GM23248 (cell line): ENCODE measurements at regions not wholly inside any gene's neighbourhood (a gene's known extent, or its start where the extent isn't known, plus 50 kb on each side); places are given as distances from the start of the nearest gene placed in this dataset.
A peak's percentile ranks its signal among the peaks of the same experiment; 100 is the strongest.

Experiments
- DNase-seq: peaks from one replicate; pipeline ENCODE4 v3.0.0-alpha.2; 2015
- H2AFZ ChIP-seq: fragments of 200-600 bp; sonication (generic); 2 replicates; pipeline ENCODE4 v1.6.1; 2016; ENCODE audit warnings: antibody characterized with exemption
- H3F3A ChIP-seq: fragments of 200-600 bp; sonication (generic); 2 replicates; pipeline ENCODE4 v1.6.1; 2016; ENCODE audit warnings: mild to moderate bottlenecking, antibody characterized with exemption, mixed run types; ENCODE audit not compliant: insufficient read depth
- H3K27ac ChIP-seq: fragments of 200-600 bp; sonication (generic); 2 replicates; pipeline ENCODE4 v1.5.1; 2016; ENCODE audit warnings: mild to moderate bottlenecking
- H3K27me3 ChIP-seq: fragments of 200-600 bp; sonication (generic); replicated peaks from 2 replicates; pipeline ENCODE4 v1.6.1; 2016; ENCODE audit warnings: mild to moderate bottlenecking; ENCODE audit not compliant: insufficient read depth
- H3K36me3 ChIP-seq: fragments of 200-600 bp; sonication (generic); 2 replicates; pipeline ENCODE4 v1.6.1; 2016; ENCODE audit warnings: low read depth, mild to moderate bottlenecking
- H3K4me1 ChIP-seq: fragments of 200-600 bp; sonication (generic); 2 replicates; pipeline ENCODE4 v1.6.1; 2016; ENCODE audit warnings: mild to moderate bottlenecking; ENCODE audit not compliant: insufficient read depth
- H3K4me2 ChIP-seq: fragments of 200-600 bp; sonication (generic); one replicate; pipeline ENCODE4 v1.6.1; 2016; ENCODE audit warnings: mild to moderate bottlenecking; ENCODE audit not compliant: unreplicated experiment
- H3K4me3 ChIP-seq: fragments of 200-600 bp; sonication (generic); 2 replicates; pipeline ENCODE4 v1.5.1; 2016; ENCODE audit warnings: mild to moderate bottlenecking
- H3K79me2 ChIP-seq: fragments of 200-600 bp; sonication (generic); 2 replicates; pipeline ENCODE4 v1.6.1; 2016; ENCODE audit warnings: mild to moderate bottlenecking; ENCODE audit not compliant: insufficient read depth
- H3K9ac ChIP-seq: fragments of 200-600 bp; sonication (generic); 2 replicates; pipeline ENCODE4 v1.6.1; 2016; ENCODE audit warnings: mild to moderate bottlenecking
- H3K9me2 ChIP-seq: fragments of 200-600 bp; sonication (generic); 2 replicates; pipeline ENCODE4 v1.6.1; 2016; ENCODE audit warnings: mixed run types, mild to moderate bottlenecking, moderate library complexity; ENCODE audit not compliant: insufficient read depth
- H3K9me3 ChIP-seq: fragments of 200-600 bp; sonication (generic); one replicate; pipeline ENCODE4 v1.6.1; 2017; ENCODE audit warnings: low read depth
- H4K20me1 ChIP-seq: fragments of 200-600 bp; sonication (generic); 2 replicates; pipeline ENCODE4 v1.6.0; 2016; ENCODE audit not compliant: insufficient read depth
- EZH2 ChIP-seq: fragments of 200-600 bp; sonication (generic); IDR thresholded peaks from 2 replicates; pipeline ENCODE4 v1.6.1; 2018; ENCODE audit warnings: antibody characterized with exemption, mild to moderate bottlenecking; ENCODE audit not compliant: insufficient read depth, poor library complexity, severe bottlenecking
- EZH2phosphoT487 ChIP-seq: fragments of 200-600 bp; sonication (generic); IDR thresholded peaks from 2 replicates; pipeline ENCODE4 v1.6.1; 2018; ENCODE audit warnings: antibody characterized with exemption, moderate library complexity, mild to moderate bottlenecking, low read depth; ENCODE audit not compliant: insufficient read depth
- WGBS, 2 experiments: methylation state at CpG; one replicate each; pipeline ENCODE4 v1.1.6; 2015 to 2017; ENCODE audit warnings: low lambda C conversion rate in 2 of 2, low coverage in 1 of 2; ENCODE audit errors: missing lambda C conversion rate in 2 of 2; 5-methylcytosine and 5-hydroxymethylcytosine counted together
- in situ Hi-C: fragments of 300-500 bp; cut with MboI; formaldehyde crosslinking; loops from 2 replicates; pipeline ENCODE4 v1.15.0; 2020

GRCh38 chr1:70863239-70863638 lies 184.4 kb downstream of the PTGER3 start:
- H3K9me3 ChIP-seq = no peaks in the 10 kb centered on the region
- no peak overlapping the region for H3K4me3 ChIP-seq
- no peaks in the 10 kb centered on the region for H3K9me2 ChIP-seq
- H3K79me2 ChIP-seq = no peaks in the 10 kb centered on the region
- H3K9ac ChIP-seq = no peak overlapping the region
- H4K20me1 ChIP-seq = no peaks in the 10 kb centered on the region
- H3F3A ChIP-seq = no peaks in the 10 kb centered on the region; the same call in 1 of the 2 replicates
- H3K27me3 ChIP-seq = no peaks in the 10 kb centered on the region
- H3K27ac ChIP-seq = no peak overlapping the region
- H2AFZ ChIP-seq = no peak overlapping the region
- in situ Hi-C loops = no loop called here
- H3K4me2 ChIP-seq = no peak overlapping the region
- TF ChIP-seq EZH2phosphoT487 (no peak), EZH2 (no peak)
- H3K36me3 ChIP-seq = no peaks in the 10 kb centered on the region
- peaks cover 16% of the 10 kb centered on the region for H3K4me1 ChIP-seq
- WGBS, 2 experiments = 45 to 48% methylated on average over 1 of the region's 1 CpG
- DNase-seq = peak; percentile 60

GRCh38 chr1:70864302-70864701 lies 183.3 kb downstream of the PTGER3 start:
- Histone ChIP-seq H3K9me3 (no peaks in the 10 kb centered on the region), H3K79me2 (no peaks in the 10 kb centered on the region), H3F3A (no peaks in the 10 kb centered on the region; the same call in 1 of the 2 replicates), H3K4me2 (peak overlapping the region; percentile 5), H3K27me3 (no peaks in the 10 kb centered on the region), H3K4me3 (no peak overlapping the region), H3K4me1 (peaks cover 16% of the 10 kb centered on the region), H3K9ac (peak overlapping the region; percentile 28; the same call in 1 of the 2 replicates), H3K27ac (peak overlapping the region; percentile 25), H2AFZ (0 out of 2 replicates have a peak overlapping the region, but pooled peaks have one; percentile 4), H3K36me3 (no peaks in the 10 kb centered on the region), H4K20me1 (no peaks in the 10 kb centered on the region), H3K9me2 (no peaks in the 10 kb centered on the region)
- in situ Hi-C loops = no loop called here
- 0 to 4% methylated on average over 2 of the region's 2 CpGs for WGBS, 2 experiments
- no peak for TF ChIP-seq EZH2phosphoT487
- no peak for TF ChIP-seq EZH2
- DNase-seq = peak; percentile 76

DNA sequence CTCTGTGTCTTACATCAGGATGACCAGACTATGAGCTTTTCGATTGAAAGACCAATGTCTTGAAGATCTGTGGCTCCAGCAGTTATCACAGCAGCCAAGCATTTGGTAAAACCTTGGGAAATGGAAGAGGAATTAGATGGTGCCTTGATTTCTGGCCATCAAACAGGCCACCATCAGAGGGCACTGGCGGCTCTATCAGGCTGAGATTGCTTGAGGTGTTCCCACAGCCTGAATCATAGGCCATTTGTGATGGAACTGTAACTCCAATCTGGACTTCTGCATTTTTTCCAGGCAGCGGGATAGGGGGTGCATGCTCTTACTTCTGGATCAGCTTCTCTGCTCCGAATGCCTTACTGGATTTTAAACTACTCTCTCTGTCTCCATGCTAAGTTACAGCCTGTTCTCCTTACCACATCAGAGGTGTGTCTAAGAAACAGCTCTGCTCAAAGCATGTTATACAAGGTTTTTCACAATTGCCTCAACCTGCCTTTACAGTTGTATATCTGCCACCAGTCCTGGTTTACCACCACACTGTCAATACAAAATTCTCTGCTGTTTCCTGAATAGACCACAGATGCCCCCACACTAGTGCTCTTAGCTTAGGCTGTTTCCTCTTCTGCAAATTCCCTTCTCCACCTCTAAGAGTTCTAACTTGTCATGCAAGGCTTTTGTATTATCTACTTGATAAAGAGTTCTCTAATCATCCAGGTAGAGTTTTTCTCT lies 180.9 kb downstream of the PTGER3 start:
- 60 to 71% methylated on average over 4 of the region's 4 CpGs for WGBS, 2 experiments
- in situ Hi-C loops = no loop called here
- no peaks in the 10 kb centered on the region for H3K27me3 ChIP-seq
- H3K4me1 ChIP-seq = peaks cover 16% of the 10 kb centered on the region
- no peak overlapping the region for H3K4me3 ChIP-seq
- no peaks in the 10 kb centered on the region for H4K20me1 ChIP-seq
- no peak overlapping the region for H3K4me2 ChIP-seq
- DNase-seq = no peak
- H3K9ac ChIP-seq = no peak overlapping the region
- TF ChIP-seq EZH2 (no peak), EZH2phosphoT487 (no peak)
- H3K27ac ChIP-seq = no peak overlapping the region
- no peak overlapping the region for H2AFZ ChIP-seq
- no peaks in the 10 kb centered on the region; the same call in 1 of the 2 replicates for H3F3A ChIP-seq
- H3K9me2 ChIP-seq = no peaks in the 10 kb centered on the region
- H3K36me3 ChIP-seq = no peaks in the 10 kb centered on the region
- no peaks in the 10 kb centered on the region for H3K79me2 ChIP-seq
- no peaks in the 10 kb centered on the region for H3K9me3 ChIP-seq

- Histone ChIP-seq H4K20me1 (no peaks in the 10 kb centered on the region), H2AFZ (no peak overlapping the region), H3K4me1 (peaks cover 10% of the 10 kb centered on the region), H3F3A (no peaks in the 10 kb centered on the region), H3K27me3 (no peaks in the 10 kb centered on the region), H3K4me3 (no peak overlapping the region), H3K9me2 (no peaks in the 10 kb centered on the region), H3K36me3 (no peaks in the 10 kb centered on the region), H3K4me2 (no peak overlapping the region), H3K27ac (no peak overlapping the region), H3K9ac (no peak overlapping the region), H3K9me3 (no peaks in the 10 kb centered on the region), H3K79me2 (no peaks in the 10 kb centered on the region)
- WGBS, 2 experiments = 61 to 76% methylated on average over 3 of the region's 3 CpGs
- in situ Hi-C loops = no loop called here
- DNase-seq = no peak
- TF ChIP-seq EZH2 (no peak), EZH2phosphoT487 (no peak)
These were observed 175.8 kb downstream of the PTGER3 start for GRCh38 chr1:70871790-70872189.
